PFSK-1 (cell line): ENCODE measurements at regions not wholly inside any gene's neighbourhood (a gene's known extent, or its start where the extent isn't known, plus 50 kb on each side); places are given as distances from the start of the nearest gene placed in this dataset.

Experiments
- FOXP2 ChIP-seq: optimal IDR thresholded peaks from 2 replicates; pipeline ENCODE3; 2011; ENCODE audit warnings: borderline replicate concordance, control low read depth, inconsistent platforms; ENCODE audit not compliant: insufficient read depth; ENCODE audit errors: extremely low read length, extremely low read depth
- POLR2AphosphoS5 ChIP-seq: IDR thresholded peaks from 2 replicates; pipeline ENCODE4 v1.6.1; 2012; ENCODE audit warnings: low read depth, mild to moderate bottlenecking, control low read depth, low read length, moderate library complexity
- REST ChIP-seq, 2 experiments: IDR thresholded peaks; 2 replicates each; pipeline versions ENCODE4 v1.6.1 to v1.8.0; 2011 to 2012; ENCODE audit warnings: low read depth in 2 of 2, low read length in 2 of 2, control low read depth in 1 of 2, inconsistent platforms in 1 of 2, mild to moderate bottlenecking in 1 of 2, moderate library complexity in 1 of 2; ENCODE audit not compliant: insufficient read depth in 1 of 2
- SIN3A ChIP-seq: IDR thresholded peaks from 2 replicates; pipeline ENCODE4 v1.6.1; 2012; ENCODE audit warnings: mild to moderate bottlenecking, low read length, moderate library complexity, borderline replicate concordance; ENCODE audit not compliant: insufficient read depth
- TAF1 ChIP-seq: IDR thresholded peaks from 2 replicates; pipeline ENCODE4 v1.6.1; 2012; ENCODE audit warnings: low read length, control low read depth, borderline replicate concordance; ENCODE audit not compliant: insufficient read depth

GRCh38 chr7:106802589-106802988, 62.5 kb upstream of the PIK3CG start:
- no peak for TF ChIP-seq TAF1
- TF ChIP-seq REST (IDR thresholded peaks at IDR 0.05; ENCODE audit: insufficient read depth in 1 of 2, low read depth in 2 of 2, low read length in 2 of 2) = no peak

GRCh38 chr7:106806556-106806955, 58.5 kb upstream of the PIK3CG start:
- no peak for TF ChIP-seq REST (IDR thresholded peaks at IDR 0.05; ENCODE audit: insufficient read depth in 1 of 2, low read depth in 2 of 2, low read length in 2 of 2)
- TF ChIP-seq FOXP2 = no peak
- no peak for TF ChIP-seq SIN3A
- no peak for TF ChIP-seq POLR2AphosphoS5
- no peak for TF ChIP-seq TAF1

GRCh38 chr7:106807474-106807873, 57.6 kb upstream of the PIK3CG start:
- TF ChIP-seq TAF1 = no peak
- no peak for TF ChIP-seq FOXP2
- no peak for TF ChIP-seq REST (IDR thresholded peaks at IDR 0.05; ENCODE audit: insufficient read depth in 1 of 2, low read depth in 2 of 2, low read length in 2 of 2)
- no peak for TF ChIP-seq SIN3A
- TF ChIP-seq POLR2AphosphoS5 = no peak

- TF ChIP-seq TAF1 (no peak), SIN3A (no peak), REST (IDR thresholded peaks at IDR 0.05; ENCODE audit: insufficient read depth in 1 of 2, low read depth in 2 of 2, low read length in 2 of 2) (no peak), POLR2AphosphoS5 (no peak), FOXP2 (no peak)
Observed at GRCh38 chr7:106808967-106809635, 56.0 kb upstream of the PIK3CG start.

- TF ChIP-seq FOXP2 (no peak), SIN3A (no peak), TAF1 (no peak)
Observed at GRCh38 chr7:106811472-106811871, 53.6 kb upstream of the PIK3CG start.
